Thyroid gland (tissue), 4 donors: ENCODE measurements at regions not wholly inside any gene's neighbourhood (a gene's known extent, or its start where the extent isn't known, plus 50 kb on each side); places are given as distances from the start of the nearest gene placed in this dataset.

ENCODE experiments used
- POLR2A ChIP-seq, 2 donors: fragments of 450-650 bp; IDR thresholded peaks; one replicate each; pipeline ENCODE4 v1.6.1; 2017; ENCODE audit warnings: antibody characterized with exemption in 2 of 2, mild to moderate bottlenecking in 2 of 2, moderate library complexity in 1 of 2
- TF ChIP-seq, protein P1 (sequence below), 6 experiments: fragments of 200-600 bp in 3 of 6; fragments of 450-650 bp in 3 of 6; sonication (generic) in 3 of 6; IDR thresholded peaks; one replicate each; pipeline ENCODE4 v1.5.1; 2016 to 2019; ENCODE audit warnings: antibody characterized with exemption in 6 of 6, mild to moderate bottlenecking in 2 of 6, inconsistent platforms in 1 of 6, moderate library complexity in 1 of 6

DNA sequence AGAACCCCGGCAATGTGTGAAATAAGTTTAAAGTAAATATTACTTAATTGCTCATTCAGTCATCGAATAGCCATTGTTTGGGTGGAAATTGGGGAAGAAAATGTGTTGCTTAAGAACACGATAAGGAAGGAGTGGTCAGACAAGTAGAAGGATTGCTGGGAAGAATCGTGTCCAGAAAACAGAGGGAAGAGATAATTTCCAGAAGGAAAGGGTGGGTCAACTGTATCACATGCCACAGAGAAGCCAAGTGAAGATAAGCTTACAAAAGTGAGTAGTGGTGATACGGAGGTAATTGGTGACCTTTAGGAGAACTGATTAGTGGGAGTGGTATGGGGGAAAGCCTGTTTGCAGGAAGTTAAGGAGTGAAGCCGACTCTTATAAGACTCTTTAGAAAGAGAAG, 306.2 kb downstream of the SOX4 start:
- TF ChIP-seq, protein P1, sequence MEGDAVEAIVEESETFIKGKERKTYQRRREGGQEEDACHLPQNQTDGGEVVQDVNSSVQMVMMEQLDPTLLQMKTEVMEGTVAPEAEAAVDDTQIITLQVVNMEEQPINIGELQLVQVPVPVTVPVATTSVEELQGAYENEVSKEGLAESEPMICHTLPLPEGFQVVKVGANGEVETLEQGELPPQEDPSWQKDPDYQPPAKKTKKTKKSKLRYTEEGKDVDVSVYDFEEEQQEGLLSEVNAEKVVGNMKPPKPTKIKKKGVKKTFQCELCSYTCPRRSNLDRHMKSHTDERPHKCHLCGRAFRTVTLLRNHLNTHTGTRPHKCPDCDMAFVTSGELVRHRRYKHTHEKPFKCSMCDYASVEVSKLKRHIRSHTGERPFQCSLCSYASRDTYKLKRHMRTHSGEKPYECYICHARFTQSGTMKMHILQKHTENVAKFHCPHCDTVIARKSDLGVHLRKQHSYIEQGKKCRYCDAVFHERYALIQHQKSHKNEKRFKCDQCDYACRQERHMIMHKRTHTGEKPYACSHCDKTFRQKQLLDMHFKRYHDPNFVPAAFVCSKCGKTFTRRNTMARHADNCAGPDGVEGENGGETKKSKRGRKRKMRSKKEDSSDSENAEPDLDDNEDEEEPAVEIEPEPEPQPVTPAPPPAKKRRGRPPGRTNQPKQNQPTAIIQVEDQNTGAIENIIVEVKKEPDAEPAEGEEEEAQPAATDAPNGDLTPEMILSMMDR (IDR thresholded peaks at IDR 0.05): no peak
- TF ChIP-seq POLR2A (IDR thresholded peaks at IDR 0.05): no peak
